OCI-LY1 (cell line): ENCODE measurements at regions not wholly inside any gene's neighbourhood (a gene's known extent, or its start where the extent isn't known, plus 50 kb on each side); places are given as distances from the start of the nearest gene placed in this dataset.

Source experiments
- H2AFZ ChIP-seq: fragments of 200-600 bp; sonication (generic), shearing (Covaris generic); 2 replicates; pipeline ENCODE4 v1.6.0; 2014; ENCODE audit warnings: antibody characterized with exemption, mild to moderate bottlenecking, low read length
- H3F3A ChIP-seq: fragments of 200-600 bp; sonication (generic), shearing (Covaris generic); 2 replicates; pipeline ENCODE4 v1.6.0; 2014; ENCODE audit warnings: mild to moderate bottlenecking, antibody characterized with exemption, low read length, moderate library complexity; ENCODE audit not compliant: insufficient read depth
- H3K27ac ChIP-seq: fragments of 200-600 bp; sonication (generic); 2 replicates; pipeline ENCODE4 v1.5.1; 2014; ENCODE audit warnings: low read length, mixed run types, mild to moderate bottlenecking, low read depth; ENCODE audit not compliant: poor library complexity, severe bottlenecking
- H3K27me3 ChIP-seq: fragments of 200-600 bp; sonication (generic); 2 replicates; pipeline ENCODE4 v1.6.0; 2014; ENCODE audit warnings: antibody characterized with exemption, mild to moderate bottlenecking, low read length, moderate library complexity; ENCODE audit not compliant: insufficient read depth
- H3K36me3 ChIP-seq: fragments of 200-600 bp; sonication (generic); 2 replicates; pipeline ENCODE4 v1.6.1; 2014; ENCODE audit warnings: mild to moderate bottlenecking, antibody characterized with exemption, low read length, moderate library complexity, mixed read lengths; ENCODE audit not compliant: insufficient read depth
- H3K4me1 ChIP-seq: fragments of 200-600 bp; sonication (generic); 2 replicates; pipeline ENCODE4 v1.5.1; 2014; ENCODE audit warnings: mild to moderate bottlenecking, low read length, moderate library complexity; ENCODE audit not compliant: insufficient read depth, severe bottlenecking
- H3K4me2 ChIP-seq: fragments of 200-600 bp; sonication (generic), shearing (Covaris generic); 2 replicates; pipeline ENCODE4 v1.6.1; 2014; ENCODE audit warnings: low read length
- H3K4me3 ChIP-seq: fragments of 200-600 bp; sonication (generic); 2 replicates; pipeline ENCODE4 v1.5.1; 2014; ENCODE audit warnings: low read length, low read depth, mild to moderate bottlenecking, mixed read lengths; ENCODE audit not compliant: poor library complexity, severe bottlenecking
- H3K79me2 ChIP-seq: fragments of 200-600 bp; shearing (Covaris generic); 2 replicates; pipeline ENCODE4 v1.6.1; 2016; ENCODE audit warnings: mixed run types, low read length, mixed read lengths; ENCODE audit not compliant: insufficient read depth
- H3K9ac ChIP-seq: fragments of 200-600 bp; sonication (generic), shearing (Covaris generic); 2 replicates; pipeline ENCODE4 v1.6.1; 2014; ENCODE audit warnings: mild to moderate bottlenecking, low read length, mixed read lengths
- H3K9me2 ChIP-seq: fragments of 200-600 bp; sonication (generic), shearing (Covaris generic); 2 replicates; pipeline ENCODE4 v1.6.1; 2014; ENCODE audit warnings: low read depth, mild to moderate bottlenecking, low read length, mixed read lengths
- H3K9me3 ChIP-seq: fragments of 200-600 bp; shearing (Covaris generic); 2 replicates; pipeline ENCODE4 v1.6.1; 2014; ENCODE audit warnings: low read length, mixed read lengths
- H4K20me1 ChIP-seq: fragments of 200-600 bp; sonication (generic), shearing (Covaris generic); 2 replicates; pipeline ENCODE4 v1.6.0; 2016; ENCODE audit warnings: mild to moderate bottlenecking, low read length; ENCODE audit not compliant: insufficient read depth
- CTCF ChIP-seq: fragments of 200-600 bp; sonication (generic), shearing (Covaris generic); IDR thresholded peaks from 2 replicates; pipeline ENCODE4 v1.5.1; 2017; ENCODE audit warnings: mild to moderate bottlenecking, antibody characterized with exemption, low read length, moderate library complexity, mixed read lengths
- EZH2 ChIP-seq: fragments of 200-600 bp; sonication (generic), shearing (Covaris generic); IDR thresholded peaks from 2 replicates; pipeline ENCODE4 v1.8.0; 2017; ENCODE audit warnings: borderline replicate concordance, mixed run types, mild to moderate bottlenecking, antibody characterized with exemption, low read length, moderate library complexity, mixed read lengths

GRCh38 chr14:98725676-98726075 is 546.3 kb downstream of the BCL11B start:
- H2AFZ ChIP-seq, result no peak overlapping the region
- no peak overlapping the region for H3K27ac ChIP-seq

GRCh38 chr14:98726585-98727405 is 545.2 kb downstream of the BCL11B start:
- Histone ChIP-seq H3K4me2 (no peak overlapping the region), H3K36me3 (no peaks in the 10 kb centered on the region), H3K4me1 (no peaks in the 10 kb centered on the region), H3K9me2 (no peaks in the 10 kb centered on the region), H3K27ac (no peak overlapping the region), H3K9me3 (no peaks in the 10 kb centered on the region), H3F3A (no peaks in the 10 kb centered on the region), H3K27me3 (no peaks in the 10 kb centered on the region; the same call in 1 of the 2 replicates), H4K20me1 (no peaks in the 10 kb centered on the region), H3K9ac (no peak overlapping the region), H3K4me3 (no peak overlapping the region), H2AFZ (no peak overlapping the region), H3K79me2 (no peaks in the 10 kb centered on the region)
- TF ChIP-seq CTCF (no peak), EZH2 (no peak)

More at GRCh38 chr14:98725676-98726075, 546.3 kb downstream of the BCL11B start:
- Histone ChIP-seq H3K9me3 (no peaks in the 10 kb centered on the region), H3K4me1 (no peaks in the 10 kb centered on the region), H3K9ac (no peak overlapping the region), H3F3A (no peaks in the 10 kb centered on the region), H3K9me2 (no peaks in the 10 kb centered on the region), H3K4me3 (no peak overlapping the region), H4K20me1 (no peaks in the 10 kb centered on the region), H3K79me2 (no peaks in the 10 kb centered on the region), H3K27me3 (no peaks in the 10 kb centered on the region; the same call in 1 of the 2 replicates), H3K4me2 (no peak overlapping the region), H3K36me3 (no peaks in the 10 kb centered on the region)
- TF ChIP-seq EZH2, result no peak
- TF ChIP-seq CTCF, result no peak

- no peak for TF ChIP-seq EZH2
- no peak for TF ChIP-seq CTCF
- Histone ChIP-seq H3K27me3 (no peaks in the 10 kb centered on the region; the same call in 1 of the 2 replicates), H3K79me2 (no peaks in the 10 kb centered on the region)
Observed at GRCh38 chr14:98728024-98728423, 544.0 kb downstream of the BCL11B start.

More at GRCh38 chr14:98728024-98728423, 544.0 kb downstream of the BCL11B start:
- H3F3A ChIP-seq, result no peaks in the 10 kb centered on the region
- H4K20me1 ChIP-seq, result no peaks in the 10 kb centered on the region
- H3K9ac ChIP-seq, result no peak overlapping the region
- no peaks in the 10 kb centered on the region for H3K4me1 ChIP-seq
- H3K4me2 ChIP-seq, result no peak overlapping the region
- no peaks in the 10 kb centered on the region for H3K36me3 ChIP-seq
- H3K27ac ChIP-seq, result no peak overlapping the region
- no peak overlapping the region for H3K4me3 ChIP-seq
- no peaks in the 10 kb centered on the region for H3K9me3 ChIP-seq
- H2AFZ ChIP-seq, result no peak overlapping the region
- H3K9me2 ChIP-seq, result no peaks in the 10 kb centered on the region
